Endothelial cell of umbilical vein (primary cell): ENCODE measurements at regions not wholly inside any gene's neighbourhood (a gene's known extent, or its start where the extent isn't known, plus 50 kb on each side); places are given as distances from the start of the nearest gene placed in this dataset.

Experiments
- BruUV-seq: library from RNA; stranded (reverse); fragments of 400-500 nt; replicated peaks from 2 replicates; lab custom pipeline; 2021; lab: Mats Ljungman, UMichigan
- CTCF ChIA-PET: fragments of 300-600, 350-600 bp; sonication (Branson Sonifier 250); formaldehyde crosslinking; loops from one replicate; lab custom pipeline; 2021; ENCODE audit warnings: antibody characterized with exemption, inconsistent platforms; lab: Charles Lee
- POLR2A ChIA-PET: fragments of 300-600, 350-600 bp; sonication (Branson Sonifier 250); formaldehyde crosslinking; loops from one replicate; lab custom pipeline; 2021; ENCODE audit warnings: antibody characterized with exemption, inconsistent platforms; lab: Charles Lee
- DNase-seq: peaks from one replicate; pipeline ENCODE4 v3.0.0-alpha.2; 2011; ENCODE audit warnings: low read depth, low spot score
- FAIRE-seq: peaks from 2 replicates; lab custom pipeline; 2011; peaks lifted over from hg19 to GRCh38; lab: Jason Lieb, UNC
- H2AFZ ChIP-seq: 2 replicates; pipeline ENCODE4 v1.6.0; 2012; ENCODE audit warnings: low read depth, low read length, control low read depth, inconsistent platforms
- H3K27ac ChIP-seq: 2 replicates; pipeline ENCODE4 v1.5.1; 2011; ENCODE audit warnings: low read depth, mild to moderate bottlenecking, control low read depth, low read length, moderate library complexity; ENCODE audit not compliant: insufficient read depth
- H3K27me3 ChIP-seq, 2 experiments: 2 replicates each; pipeline versions ENCODE4 v1.6.0 to v1.6.1; 2011; ENCODE audit warnings: low read length in 2 of 2, mixed read lengths in 1 of 2; ENCODE audit not compliant: control insufficient read depth in 2 of 2, insufficient read depth in 2 of 2
- H3K36me3 ChIP-seq, 2 experiments: 2 replicates in 1 of 2; 3 replicates in 1 of 2; pipeline ENCODE4 v1.5.1; 2011; ENCODE audit warnings: low read length in 2 of 2, mild to moderate bottlenecking in 1 of 2, moderate library complexity in 1 of 2; ENCODE audit not compliant: control insufficient read depth in 2 of 2, insufficient read depth in 2 of 2; ENCODE audit errors: extremely low read depth in 1 of 2
- H3K4me1 ChIP-seq: 3 replicates; pipeline ENCODE4 v1.5.1; 2011; ENCODE audit warnings: mild to moderate bottlenecking, low read length; ENCODE audit not compliant: control insufficient read depth, insufficient read depth; ENCODE audit errors: extremely low read depth
- H3K4me2 ChIP-seq: 2 replicates; pipeline ENCODE4 v1.6.1; 2011; ENCODE audit warnings: low read length, control low read depth, mixed read lengths; ENCODE audit not compliant: insufficient read depth
- H3K4me3 ChIP-seq, 3 experiments: fragments of 200-600 bp in 1 of 3; sonication (generic), shearing (Covaris generic) in 1 of 3; replicated peaks in 1 of 3; 2 replicates each; pipeline ENCODE4 v1.5.1; 2011 to 2016; ENCODE audit warnings: control low read depth in 3 of 3, low read length in 3 of 3, mild to moderate bottlenecking in 2 of 3, inconsistent platforms in 1 of 3, low read depth in 1 of 3, moderate library complexity in 1 of 3; ENCODE audit not compliant: insufficient read depth in 1 of 3
- H3K79me2 ChIP-seq: 2 replicates; pipeline ENCODE4 v1.6.0; 2012; ENCODE audit warnings: low read length, inconsistent platforms; ENCODE audit not compliant: control insufficient read depth, insufficient read depth
- H3K9ac ChIP-seq: replicated peaks from 2 replicates; pipeline ENCODE3; 2011; ENCODE audit warnings: low read length, control low read depth; ENCODE audit not compliant: insufficient read depth; ENCODE audit errors: extremely low read depth
- H3K9me1 ChIP-seq: replicated peaks from 3 replicates; pipeline ENCODE4 v1.6.0; 2011; ENCODE audit warnings: mild to moderate bottlenecking, low read length; ENCODE audit not compliant: control insufficient read depth, insufficient read depth; ENCODE audit errors: extremely low read depth
- H3K9me3 ChIP-seq: replicated peaks from 2 replicates; pipeline ENCODE4 v1.5.1; 2012; ENCODE audit warnings: low read length, inconsistent platforms; ENCODE audit not compliant: control insufficient read depth, insufficient read depth
- H4K20me1 ChIP-seq: replicated peaks from 2 replicates; pipeline ENCODE3; 2011; ENCODE audit warnings: mild to moderate bottlenecking, low read length; ENCODE audit not compliant: control insufficient read depth, insufficient read depth; ENCODE audit errors: extremely low read depth
- EZH2 ChIP-seq: IDR thresholded peaks from 2 replicates; pipeline ENCODE4 v1.6.1; 2012; ENCODE audit warnings: borderline replicate concordance, low read depth, mild to moderate bottlenecking, moderate library complexity, low read length, inconsistent platforms; ENCODE audit not compliant: severe bottlenecking
- FOS ChIP-seq: IDR thresholded peaks from 2 replicates; pipeline ENCODE4 v1.6.1; 2011; ENCODE audit warnings: mild to moderate bottlenecking, low read length, moderate library complexity, borderline replicate concordance; ENCODE audit not compliant: insufficient read depth
- GATA2 ChIP-seq: IDR thresholded peaks from 2 replicates; pipeline ENCODE4 v1.7.0; 2011; ENCODE audit warnings: low read depth, mild to moderate bottlenecking, moderate library complexity, mixed read lengths, low read length; ENCODE audit not compliant: insufficient read length, insufficient read depth
- JUN ChIP-seq: IDR thresholded peaks from 2 replicates; pipeline ENCODE4 v1.6.1; 2011; ENCODE audit warnings: borderline replicate concordance, low read depth; ENCODE audit not compliant: insufficient read length, insufficient read depth
- MYC ChIP-seq: IDR thresholded peaks from one replicate; pipeline ENCODE4 v1.6.1; 2011; ENCODE audit warnings: mild to moderate bottlenecking, low read depth, low read length
- POLR2A ChIP-seq: IDR thresholded peaks from 2 replicates; pipeline ENCODE4 v1.6.1; 2012; ENCODE audit warnings: low read depth, mild to moderate bottlenecking, control low read depth, low read length
- POLR2AphosphoS5 ChIP-seq: IDR thresholded peaks from 2 replicates; pipeline ENCODE4 v1.6.1; 2012; ENCODE audit warnings: low read depth, mild to moderate bottlenecking, control low read depth, low read length, moderate library complexity; ENCODE audit not compliant: insufficient read depth
- dilution Hi-C: fragments of 300-500 bp; cut with MboI; formaldehyde crosslinking; loops from one replicate; pipeline ENCODE4 v1.15.0; 2019; ENCODE audit warnings: low sequenced_read_pairs; ENCODE audit not compliant: extremely low pct_ligation_motif_present
- intact Hi-C: fragments of 100-400 bp; cut with micrococcal nuclease; formaldehyde crosslinking; loops from one replicate; pipeline ENCODE4 v1.10.0; 2022
- TF ChIP-seq, protein P1 (sequence below): IDR thresholded peaks from 2 replicates; pipeline ENCODE4 v1.6.1; 2011; ENCODE audit not compliant: insufficient read depth, insufficient read length
- TF ChIP-seq, protein P2 (sequence below), 2 donors: IDR thresholded peaks; 1 replicate in 1 of 2; 2 replicates in 1 of 2; pipeline ENCODE4 v1.5.1; 2011; ENCODE audit warnings: low read length in 2 of 2, mild to moderate bottlenecking in 2 of 2, moderate library complexity in 2 of 2, control low read depth in 1 of 2, inconsistent platforms in 1 of 2, low read depth in 1 of 2; ENCODE audit not compliant: insufficient read depth in 1 of 2; ENCODE audit errors: extremely low read depth in 1 of 2

DNA sequence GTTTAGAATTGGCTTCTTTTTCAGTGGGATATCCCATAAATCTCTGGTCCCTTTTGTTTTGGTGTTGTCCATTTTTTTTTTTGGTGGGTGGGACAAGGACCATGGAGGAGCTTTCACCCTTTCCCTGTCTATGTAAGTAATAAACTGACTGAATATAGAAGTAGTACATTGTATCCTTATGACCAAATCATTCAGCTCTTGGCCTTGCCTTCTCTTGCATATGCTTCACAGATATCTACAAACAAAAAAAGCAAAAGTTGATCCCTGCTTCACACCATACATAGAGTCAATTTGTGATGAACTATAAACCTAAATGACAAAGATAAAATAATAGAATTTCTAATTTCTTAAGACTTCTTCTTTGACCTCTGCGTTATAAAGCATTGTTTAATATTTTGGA is 59.8 kb downstream of the SIX1 start:
- POLR2A ChIA-PET = no interaction called here
- H3K4me2 ChIP-seq = no peak overlapping the region

More for the DNA sequence above, 59.8 kb downstream of the SIX1 start:
- CTCF ChIA-PET = interaction anchor here (1.0 kb wide), 1 partner anchor 8 kb away, joined by 4 read pairs; no protein-coding TSS in a partner anchor
- no peaks in the 10 kb centered on the region for H3K9me1 ChIP-seq
- no TSS peak for BruUV-seq
- dilution Hi-C loops (no loop called here), intact Hi-C loops (no loop called here)
- H3K27me3 ChIP-seq = peaks cover 7 to 26% of the 10 kb centered on the region in 2 experiments
- H3K9ac ChIP-seq = no peak overlapping the region
- H3K79me2 ChIP-seq = no peaks in the 10 kb centered on the region
- no peaks in the 10 kb centered on the region for H3K9me3 ChIP-seq
- no peak overlapping the region for H3K4me3 ChIP-seq
- H4K20me1 ChIP-seq = no peaks in the 10 kb centered on the region
- DNase-seq (no peak), FAIRE-seq (no peak)
- H3K4me1 ChIP-seq = no peaks in the 10 kb centered on the region
- no peak overlapping the region for H2AFZ ChIP-seq
- no peak for TF ChIP-seq FOS
- TF ChIP-seq JUN = no peak
- no peak for TF ChIP-seq EZH2
- TF ChIP-seq GATA2 = no peak
- TF ChIP-seq MYC = no peak
- TF ChIP-seq, protein P1, sequence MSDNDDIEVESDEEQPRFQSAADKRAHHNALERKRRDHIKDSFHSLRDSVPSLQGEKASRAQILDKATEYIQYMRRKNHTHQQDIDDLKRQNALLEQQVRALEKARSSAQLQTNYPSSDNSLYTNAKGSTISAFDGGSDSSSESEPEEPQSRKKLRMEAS = no peak
- TF ChIP-seq POLR2AphosphoS5 = no peak
- no peak for TF ChIP-seq POLR2A
- TF ChIP-seq, protein P2, sequence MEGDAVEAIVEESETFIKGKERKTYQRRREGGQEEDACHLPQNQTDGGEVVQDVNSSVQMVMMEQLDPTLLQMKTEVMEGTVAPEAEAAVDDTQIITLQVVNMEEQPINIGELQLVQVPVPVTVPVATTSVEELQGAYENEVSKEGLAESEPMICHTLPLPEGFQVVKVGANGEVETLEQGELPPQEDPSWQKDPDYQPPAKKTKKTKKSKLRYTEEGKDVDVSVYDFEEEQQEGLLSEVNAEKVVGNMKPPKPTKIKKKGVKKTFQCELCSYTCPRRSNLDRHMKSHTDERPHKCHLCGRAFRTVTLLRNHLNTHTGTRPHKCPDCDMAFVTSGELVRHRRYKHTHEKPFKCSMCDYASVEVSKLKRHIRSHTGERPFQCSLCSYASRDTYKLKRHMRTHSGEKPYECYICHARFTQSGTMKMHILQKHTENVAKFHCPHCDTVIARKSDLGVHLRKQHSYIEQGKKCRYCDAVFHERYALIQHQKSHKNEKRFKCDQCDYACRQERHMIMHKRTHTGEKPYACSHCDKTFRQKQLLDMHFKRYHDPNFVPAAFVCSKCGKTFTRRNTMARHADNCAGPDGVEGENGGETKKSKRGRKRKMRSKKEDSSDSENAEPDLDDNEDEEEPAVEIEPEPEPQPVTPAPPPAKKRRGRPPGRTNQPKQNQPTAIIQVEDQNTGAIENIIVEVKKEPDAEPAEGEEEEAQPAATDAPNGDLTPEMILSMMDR (IDR thresholded peaks at IDR 0.05; ENCODE audit: extremely low read depth in 1 of 2, insufficient read depth in 1 of 2, low read depth in 1 of 2, low read length in 2 of 2) = no peak
- H3K36me3 ChIP-seq = no peaks in the 10 kb centered on the region
- H3K27ac ChIP-seq = no peak overlapping the region
